Myocyte (in vitro differentiated cells): ENCODE measurements at regions not wholly inside any gene's neighbourhood (a gene's known extent, or its start where the extent isn't known, plus 50 kb on each side); places are given as distances from the start of the nearest gene placed in this dataset.
A peak's percentile ranks its signal among the peaks of the same experiment; 100 is the strongest.

Experiments used
- DNase-seq: peaks from one replicate; pipeline ENCODE4 v3.0.0-alpha.2; 2012; ENCODE audit warnings: low read depth

DNA sequence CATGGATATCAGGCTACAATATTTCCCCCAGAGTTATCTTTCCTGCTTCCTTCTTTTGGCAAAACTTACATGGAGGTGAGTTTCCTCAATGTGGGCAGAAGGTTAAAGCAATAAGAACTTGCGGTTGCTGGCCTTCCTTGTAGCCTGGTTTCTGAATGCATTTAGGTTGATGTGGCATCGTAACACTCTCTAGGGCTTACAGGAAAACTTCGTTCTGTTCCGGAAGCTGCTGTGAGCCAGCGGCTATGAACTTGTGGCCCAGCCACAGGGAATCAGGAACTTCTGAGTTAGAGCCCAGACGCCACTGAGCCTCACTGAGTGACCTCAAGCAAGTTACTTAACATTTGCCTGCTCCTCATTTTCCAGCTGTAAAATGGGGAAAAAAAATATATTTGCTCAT is 623.4 kb upstream of the ADAMTS5 start:
- DNase-seq = peak; percentile 84

DNA sequence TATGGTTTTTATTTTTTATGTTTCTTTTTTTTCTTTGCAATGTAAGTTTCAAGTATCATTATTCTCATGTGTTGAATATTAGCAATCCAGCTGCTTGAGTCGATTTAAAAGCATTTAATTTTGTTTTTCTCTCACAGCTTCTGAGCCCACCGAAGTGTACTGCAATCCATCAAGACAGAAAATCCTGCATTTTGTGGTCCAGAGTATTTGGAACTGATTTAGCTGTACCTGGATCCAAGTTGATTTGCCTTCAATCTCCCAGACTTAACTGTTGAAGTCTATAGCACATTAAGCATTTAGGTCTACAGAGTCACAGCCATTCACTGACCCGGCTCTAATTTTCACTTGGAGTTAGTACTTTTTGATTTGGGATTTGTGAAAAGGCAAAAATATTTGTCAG is 622.9 kb upstream of the ADAMTS5 start:
- no peak for DNase-seq

- peak; percentile 49 for DNase-seq
Measured at GRCh38 chr21:27586986-27587385, 620.1 kb upstream of the ADAMTS5 start.

- DNase-seq = no peak
Measured at GRCh38 chr21:27586326-27586725, 619.4 kb upstream of the ADAMTS5 start.

DNA sequence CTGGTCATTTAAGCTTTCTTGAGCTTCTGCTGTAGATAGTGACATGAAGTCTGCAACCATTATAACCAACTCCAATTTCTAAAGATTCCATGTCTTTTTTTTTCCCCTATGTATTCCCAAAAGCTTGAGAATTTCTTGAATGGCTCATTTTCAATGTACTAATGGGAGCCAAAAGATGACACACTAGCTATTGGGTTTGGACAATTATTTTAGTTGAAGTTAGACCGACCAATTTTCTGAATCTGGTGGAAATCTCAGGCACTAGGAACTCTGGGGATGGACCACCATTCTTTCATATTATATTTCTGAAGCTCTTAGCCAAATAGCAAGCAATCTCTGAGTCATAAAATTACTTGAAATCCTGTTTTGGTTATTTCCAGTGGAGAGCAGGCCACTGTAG is 617.4 kb upstream of the ADAMTS5 start:
- no peak for DNase-seq

DNA sequence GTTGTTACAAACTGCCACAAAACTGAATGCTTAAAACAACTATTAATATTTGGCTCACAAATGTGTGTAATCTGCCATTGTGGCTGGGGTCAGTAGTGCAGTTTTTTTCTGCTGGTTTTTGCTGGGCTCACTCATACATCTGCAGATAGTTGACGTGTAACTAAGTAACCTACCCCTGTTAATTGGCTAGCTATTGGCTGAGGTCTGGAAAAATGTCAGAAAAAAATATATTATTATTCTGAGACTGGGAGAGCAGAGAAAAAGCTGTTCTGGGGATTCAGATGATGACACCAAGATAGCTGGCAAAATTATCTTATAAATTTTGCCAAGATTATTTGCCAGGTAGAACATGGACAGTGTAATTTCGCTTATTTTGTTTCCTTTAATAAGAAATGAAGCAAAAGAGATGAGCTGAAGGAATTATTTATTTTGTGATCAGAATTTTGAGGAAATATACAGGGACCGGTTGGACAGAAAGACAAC is 616.1 kb upstream of the ADAMTS5 start:
- DNase-seq = no peak

GRCh38 chr21:27582246-27582947 is 615.5 kb upstream of the ADAMTS5 start:
- DNase-seq = no peak

DNA sequence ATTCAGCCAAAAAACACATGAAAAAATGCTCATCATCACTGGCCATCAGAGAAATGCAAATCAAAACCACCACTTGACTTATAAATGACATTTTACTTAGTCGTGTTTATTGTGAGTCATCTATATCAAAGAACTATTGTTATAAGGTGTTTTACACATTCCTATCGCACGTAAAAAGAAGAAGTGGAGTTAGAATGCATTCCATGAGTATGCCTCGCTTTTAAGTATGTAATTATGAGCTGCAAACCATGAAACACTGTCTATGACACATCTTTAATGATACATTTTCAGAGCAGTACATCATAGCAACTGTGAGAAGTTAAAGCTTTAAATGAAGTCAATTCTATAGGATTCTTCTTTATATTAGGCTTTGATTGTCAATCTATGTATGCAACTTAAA is 614.3 kb upstream of the ADAMTS5 start:
- DNase-seq = no peak

- DNase-seq = peak; percentile 45
Measured at GRCh38 chr21:27580276-27580675, 613.4 kb upstream of the ADAMTS5 start.

- no peak for DNase-seq
Measured at GRCh38 chr21:27578741-27579265, 611.9 kb upstream of the ADAMTS5 start.

GRCh38 chr21:27572696-27573095 is 605.8 kb upstream of the ADAMTS5 start:
- DNase-seq = peak; percentile 90

DNA sequence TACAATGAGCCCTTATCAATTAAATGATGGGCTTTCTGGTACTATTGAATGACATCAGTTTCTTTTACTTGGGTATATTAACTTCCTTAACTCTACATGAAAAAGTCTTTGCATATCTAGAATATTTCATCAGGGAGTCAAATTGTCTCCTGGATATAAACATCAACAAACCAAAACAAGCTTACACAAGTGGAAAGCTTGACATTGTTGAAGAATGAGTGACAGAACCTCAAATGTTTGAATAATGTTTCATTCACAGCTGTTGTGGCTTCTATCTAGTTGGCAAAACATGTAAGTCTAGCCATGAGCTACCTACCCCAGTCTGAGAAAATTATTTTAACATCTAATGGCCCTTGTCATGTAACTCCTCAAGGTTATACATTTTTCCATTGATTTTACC is 604.8 kb upstream of the ADAMTS5 start:
- DNase-seq = peak; percentile 98

DNA sequence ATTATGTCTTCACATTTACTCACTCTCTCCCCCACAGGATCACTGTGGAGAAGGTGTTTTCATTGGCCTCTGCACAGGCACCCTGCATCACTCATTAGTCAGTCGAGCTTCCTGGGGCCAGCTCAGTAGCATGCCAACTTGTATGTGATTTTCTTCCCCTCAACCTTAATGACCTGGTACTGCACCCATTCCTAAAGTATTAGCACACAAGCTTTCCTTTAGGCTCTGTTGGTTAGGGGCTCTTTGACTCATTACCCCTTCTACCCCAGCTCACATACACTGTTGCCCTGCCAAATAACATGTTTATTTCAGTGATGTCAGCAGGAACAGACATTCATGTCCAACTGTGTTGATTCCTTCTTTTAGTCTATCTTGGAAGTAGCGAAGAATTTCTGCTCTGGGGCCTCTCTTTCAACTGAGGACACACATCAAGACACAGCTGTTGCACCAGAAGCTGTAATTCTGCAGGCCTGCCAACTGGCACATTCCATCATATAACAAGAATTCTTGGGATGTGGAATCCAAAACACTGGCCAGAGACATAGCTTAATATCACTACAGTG is 603.5 kb upstream of the ADAMTS5 start:
- peak; percentile 98 for DNase-seq

- no peak for DNase-seq
Measured at GRCh38 chr21:27569831-27570230, 602.9 kb upstream of the ADAMTS5 start.

- DNase-seq = no peak
Measured at GRCh38 chr21:27569091-27569490, 602.2 kb upstream of the ADAMTS5 start.

DNA sequence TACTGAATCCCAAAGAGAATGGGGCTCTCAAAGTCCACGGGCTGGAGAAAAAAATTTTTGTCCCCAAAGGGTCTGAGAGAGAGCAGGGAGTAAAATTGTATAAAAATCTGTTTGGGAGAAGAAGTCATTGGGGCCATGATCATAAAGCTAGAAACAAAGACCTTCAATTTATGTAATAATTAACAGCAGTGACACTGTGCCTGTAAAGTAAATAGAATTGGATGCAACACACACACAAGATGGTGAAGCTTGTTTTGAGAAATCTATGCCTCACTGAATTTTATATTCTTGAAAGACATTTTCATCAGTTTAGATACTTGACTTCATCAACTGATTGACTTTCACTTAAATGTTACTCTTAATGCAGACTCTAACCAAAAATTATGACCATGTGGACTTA is 600.5 kb upstream of the ADAMTS5 start:
- DNase-seq = no peak

DNA sequence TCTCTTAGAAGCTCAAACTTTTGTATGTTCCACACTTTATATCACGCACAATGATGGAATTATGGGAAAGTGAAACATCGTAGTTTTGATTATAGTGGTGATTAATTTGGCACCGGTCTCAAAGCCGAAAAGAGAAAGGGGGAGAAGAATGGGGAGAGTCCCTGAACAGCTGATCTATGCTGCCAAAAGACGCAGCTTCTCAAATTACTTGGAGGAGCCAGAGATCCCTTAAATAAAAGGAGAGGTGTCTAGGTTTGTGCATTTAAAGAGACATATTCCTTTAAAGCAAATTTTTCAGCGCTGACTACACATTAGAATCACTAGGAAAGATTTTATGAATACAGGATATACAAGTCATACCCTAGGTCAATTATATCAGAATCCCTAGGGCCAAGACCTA is 599.6 kb upstream of the ADAMTS5 start:
- DNase-seq = peak; percentile 33

DNA sequence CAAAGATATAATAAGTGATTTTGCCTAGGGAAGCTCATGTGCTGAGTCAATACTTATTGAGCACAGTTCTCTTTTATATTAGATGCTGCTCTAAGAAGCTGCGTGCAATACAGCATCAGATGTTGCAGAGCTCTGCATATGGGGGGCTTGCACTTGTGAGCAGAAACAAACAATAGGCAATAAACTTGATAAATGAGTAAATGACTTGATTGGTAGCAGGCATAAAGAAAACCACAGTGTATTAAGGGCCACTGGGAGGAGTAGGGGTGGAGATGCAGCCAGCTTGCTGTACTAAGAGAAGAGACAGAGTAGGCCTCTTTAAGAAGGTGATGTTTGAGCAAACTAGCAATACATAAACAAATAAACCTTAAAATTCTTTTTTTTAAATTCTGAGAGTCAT is 598.5 kb upstream of the ADAMTS5 start:
- no peak for DNase-seq

DNA sequence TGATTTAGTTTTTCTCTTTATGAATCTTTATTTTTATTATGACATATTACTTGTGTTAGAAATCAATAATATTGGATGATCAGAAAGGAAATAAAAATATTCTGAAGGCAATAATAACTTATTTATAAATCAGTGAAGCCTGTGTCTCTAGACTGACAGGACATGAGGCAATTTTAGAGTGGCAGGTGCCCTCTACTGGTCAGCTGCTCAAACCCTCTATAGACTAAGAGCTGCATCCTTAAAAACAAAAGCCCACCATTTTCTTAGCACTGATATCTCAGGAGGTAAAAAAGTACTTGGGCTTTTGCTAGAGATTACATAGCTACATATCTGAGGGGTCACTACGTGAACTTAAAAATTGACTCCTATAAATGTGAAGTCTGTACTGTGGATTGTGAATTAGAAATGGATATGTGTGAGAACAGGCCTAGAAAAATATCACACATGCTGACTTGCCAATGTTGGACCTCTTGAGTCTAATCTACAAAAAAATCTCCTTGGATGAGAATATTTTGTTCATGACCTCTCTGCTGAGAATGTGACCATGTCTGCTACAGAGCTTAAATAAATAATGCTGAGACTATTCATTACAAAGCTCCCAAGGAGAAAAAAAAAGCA is 597.9 kb upstream of the ADAMTS5 start:
- peak; percentile 81 for DNase-seq

- DNase-seq = no peak
Measured at GRCh38 chr21:27562303-27562702, 595.4 kb upstream of the ADAMTS5 start.

- no peak for DNase-seq
Measured at GRCh38 chr21:27561116-27561515, 594.2 kb upstream of the ADAMTS5 start.

- DNase-seq = no peak
Measured at GRCh38 chr21:27557356-27557755, 590.5 kb upstream of the ADAMTS5 start.

DNA sequence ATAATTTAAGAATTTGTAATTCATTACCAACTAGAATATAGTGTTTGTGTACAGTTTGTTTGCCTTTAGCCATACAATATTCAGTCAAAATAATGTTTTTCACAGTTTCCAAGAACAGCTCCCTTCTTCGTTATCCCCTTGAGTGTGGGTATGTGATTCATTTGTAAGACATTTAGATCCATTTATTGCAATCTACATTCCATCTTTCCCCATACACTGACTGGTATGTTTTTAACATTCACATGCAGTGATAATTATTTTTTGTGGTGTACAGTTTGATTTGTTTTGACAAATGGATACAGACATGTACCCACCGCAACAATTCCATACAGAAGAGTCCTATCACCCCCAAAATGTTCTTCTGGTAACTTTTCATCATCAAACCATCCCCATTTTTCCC is 589.1 kb upstream of the ADAMTS5 start:
- DNase-seq = no peak
